ENCODE measurements at regions not wholly inside any gene's neighbourhood (a gene's known extent, or its start where the extent isn't known, plus 50 kb on each side); places are given as distances from the start of the nearest gene placed in this dataset.

- Histone ChIP-seq H3K4me1 (ENCODE audit: control insufficient read depth in 2 of 2, insufficient read depth in 2 of 2, low read length in 1 of 2) (no peaks in the 10 kb centered on the region), H3K27me3 (ENCODE audit: control insufficient read depth in 1 of 2, insufficient read depth in 2 of 2, low read length in 2 of 2) (no peaks in the 10 kb centered on the region), H3K9me3 (ENCODE audit: control insufficient read depth in 2 of 2, insufficient read depth in 1 of 2, low read depth in 1 of 2, low read length in 1 of 2) (no peaks in the 10 kb centered on the region), H3K27ac (ENCODE audit: low read depth in 2 of 2, low read length in 1 of 2) (no peak overlapping the region), H3K36me3 (ENCODE audit: control insufficient read depth in 2 of 2, insufficient read depth in 2 of 2, low read length in 1 of 2) (no peaks in the 10 kb centered on the region), H3K4me3 (ENCODE audit: low read depth in 1 of 2, low read length in 2 of 2) (no peak overlapping the region)
- WGBS, 2 donors = 82 to 86% methylated on average over 15 of the region's 15 CpGs
Measured at GRCh38 chr17:74098136-74099024, 105.1 kb upstream of the RPL38 start.

GRCh38 chr17:74099442-74100340 lies 103.8 kb upstream of the RPL38 start:
- no peaks in the 10 kb centered on the region for H3K9me3 ChIP-seq (ENCODE audit: control insufficient read depth in 2 of 2, insufficient read depth in 1 of 2, low read depth in 1 of 2, low read length in 1 of 2)
- no peaks in the 10 kb centered on the region for H3K27me3 ChIP-seq (ENCODE audit: control insufficient read depth in 1 of 2, insufficient read depth in 2 of 2, low read length in 2 of 2)
- H3K36me3 ChIP-seq (ENCODE audit: control insufficient read depth in 2 of 2, insufficient read depth in 2 of 2, low read length in 1 of 2) = no peaks in the 10 kb centered on the region
- 54 to 56% methylated on average over 16 of the region's 16 CpGs for WGBS, 2 donors
- H3K4me1 ChIP-seq (ENCODE audit: control insufficient read depth in 2 of 2, insufficient read depth in 2 of 2, low read length in 1 of 2) = no peaks in the 10 kb centered on the region
- no peak overlapping the region for H3K27ac ChIP-seq (ENCODE audit: low read depth in 2 of 2, low read length in 1 of 2)
- no peak overlapping the region for H3K4me3 ChIP-seq (ENCODE audit: low read depth in 1 of 2, low read length in 2 of 2)

GRCh38 chr17:74104921-74105320 lies 98.6 kb upstream of the RPL38 start:
- Histone ChIP-seq H3K4me1 (ENCODE audit: control insufficient read depth in 2 of 2, insufficient read depth in 2 of 2, low read length in 1 of 2) (no peaks in the 10 kb centered on the region), H3K36me3 (ENCODE audit: control insufficient read depth in 2 of 2, insufficient read depth in 2 of 2, low read length in 1 of 2) (no peaks in the 10 kb centered on the region), H3K27ac (ENCODE audit: low read depth in 2 of 2, low read length in 1 of 2) (no peak overlapping the region), H3K9me3 (ENCODE audit: control insufficient read depth in 2 of 2, insufficient read depth in 1 of 2, low read depth in 1 of 2, low read length in 1 of 2) (peaks cover 0 to 4% of the 10 kb centered on the region in 2 donors), H3K27me3 (ENCODE audit: control insufficient read depth in 1 of 2, insufficient read depth in 2 of 2, low read length in 2 of 2) (no peaks in the 10 kb centered on the region), H3K4me3 (ENCODE audit: low read depth in 1 of 2, low read length in 2 of 2) (no peak overlapping the region)
- 81 to 88% methylated on average over 5 of the region's 5 CpGs for WGBS, 2 donors

- Histone ChIP-seq H3K9me3 (ENCODE audit: control insufficient read depth in 2 of 2, insufficient read depth in 1 of 2, low read depth in 1 of 2, low read length in 1 of 2) (peaks cover 0 to 4% of the 10 kb centered on the region in 2 donors), H3K27me3 (ENCODE audit: control insufficient read depth in 1 of 2, insufficient read depth in 2 of 2, low read length in 2 of 2) (no peaks in the 10 kb centered on the region), H3K36me3 (ENCODE audit: control insufficient read depth in 2 of 2, insufficient read depth in 2 of 2, low read length in 1 of 2) (no peaks in the 10 kb centered on the region), H3K27ac (ENCODE audit: low read depth in 2 of 2, low read length in 1 of 2) (no peak overlapping the region), H3K4me3 (ENCODE audit: low read depth in 1 of 2, low read length in 2 of 2) (no peak overlapping the region), H3K4me1 (ENCODE audit: control insufficient read depth in 2 of 2, insufficient read depth in 2 of 2, low read length in 1 of 2) (no peaks in the 10 kb centered on the region)
- 90 to 92% methylated on average over 15 of the region's 15 CpGs for WGBS, 2 donors
Measured at GRCh38 chr17:74107107-74107506, 96.4 kb upstream of the RPL38 start.

GRCh38 chr17:74108126-74108705 lies 95.3 kb upstream of the RPL38 start:
- no peaks in the 10 kb centered on the region for H3K4me1 ChIP-seq (ENCODE audit: control insufficient read depth in 2 of 2, insufficient read depth in 2 of 2, low read length in 1 of 2)
- peaks cover 0 to 4% of the 10 kb centered on the region in 2 donors for H3K9me3 ChIP-seq (ENCODE audit: control insufficient read depth in 2 of 2, insufficient read depth in 1 of 2, low read depth in 1 of 2, low read length in 1 of 2)
- no peak overlapping the region for H3K4me3 ChIP-seq (ENCODE audit: low read depth in 1 of 2, low read length in 2 of 2)
- H3K36me3 ChIP-seq (ENCODE audit: control insufficient read depth in 2 of 2, insufficient read depth in 2 of 2, low read length in 1 of 2) = no peaks in the 10 kb centered on the region
- no peak overlapping the region for H3K27ac ChIP-seq (ENCODE audit: low read depth in 2 of 2, low read length in 1 of 2)
- 58 to 62% methylated on average over 12 of the region's 12 CpGs for WGBS, 2 donors
- H3K27me3 ChIP-seq (ENCODE audit: control insufficient read depth in 1 of 2, insufficient read depth in 2 of 2, low read length in 2 of 2) = no peaks in the 10 kb centered on the region

- H3K27me3 ChIP-seq (ENCODE audit: control insufficient read depth in 1 of 2, insufficient read depth in 2 of 2, low read length in 2 of 2) = no peaks in the 10 kb centered on the region
- H3K4me1 ChIP-seq (ENCODE audit: control insufficient read depth in 2 of 2, insufficient read depth in 2 of 2, low read length in 1 of 2) = no peaks in the 10 kb centered on the region
- no peak overlapping the region for H3K27ac ChIP-seq (ENCODE audit: low read depth in 2 of 2, low read length in 1 of 2)
- peaks cover 0 to 4% of the 10 kb centered on the region in 2 donors for H3K9me3 ChIP-seq (ENCODE audit: control insufficient read depth in 2 of 2, insufficient read depth in 1 of 2, low read depth in 1 of 2, low read length in 1 of 2)
- no peak overlapping the region for H3K4me3 ChIP-seq (ENCODE audit: low read depth in 1 of 2, low read length in 2 of 2)
- 25 to 34% methylated on average over 10 of the region's 10 CpGs for WGBS, 2 donors
- H3K36me3 ChIP-seq (ENCODE audit: control insufficient read depth in 2 of 2, insufficient read depth in 2 of 2, low read length in 1 of 2) = no peaks in the 10 kb centered on the region
Measured at GRCh38 chr17:74110467-74110866, 93.0 kb upstream of the RPL38 start.

GRCh38 chr17:74113326-74113725 lies 90.2 kb upstream of the RPL38 start:
- H3K4me1 ChIP-seq (ENCODE audit: control insufficient read depth in 2 of 2, insufficient read depth in 2 of 2, low read length in 1 of 2) = no peaks in the 10 kb centered on the region
- H3K27ac ChIP-seq (ENCODE audit: low read depth in 2 of 2, low read length in 1 of 2) = no peak overlapping the region
- no peaks in the 10 kb centered on the region for H3K36me3 ChIP-seq (ENCODE audit: control insufficient read depth in 2 of 2, insufficient read depth in 2 of 2, low read length in 1 of 2)
- no peaks in the 10 kb centered on the region for H3K27me3 ChIP-seq (ENCODE audit: control insufficient read depth in 1 of 2, insufficient read depth in 2 of 2, low read length in 2 of 2)
- WGBS, 2 donors = 97% methylated on average over 30 to 41 of the region's 41 CpGs
- H3K4me3 ChIP-seq (ENCODE audit: low read depth in 1 of 2, low read length in 2 of 2) = no peak overlapping the region
- no peaks in the 10 kb centered on the region for H3K9me3 ChIP-seq (ENCODE audit: control insufficient read depth in 2 of 2, insufficient read depth in 1 of 2, low read depth in 1 of 2, low read length in 1 of 2)

- no peaks in the 10 kb centered on the region for H3K9me3 ChIP-seq (ENCODE audit: control insufficient read depth in 2 of 2, insufficient read depth in 1 of 2, low read depth in 1 of 2, low read length in 1 of 2)
- 67 to 72% methylated on average over 23 of the region's 23 CpGs for WGBS, 2 donors
- no peaks in the 10 kb centered on the region for H3K4me1 ChIP-seq (ENCODE audit: control insufficient read depth in 2 of 2, insufficient read depth in 2 of 2, low read length in 1 of 2)
- no peak overlapping the region for H3K4me3 ChIP-seq (ENCODE audit: low read depth in 1 of 2, low read length in 2 of 2)
- H3K36me3 ChIP-seq (ENCODE audit: control insufficient read depth in 2 of 2, insufficient read depth in 2 of 2, low read length in 1 of 2) = no peaks in the 10 kb centered on the region
- no peaks in the 10 kb centered on the region for H3K27me3 ChIP-seq (ENCODE audit: control insufficient read depth in 1 of 2, insufficient read depth in 2 of 2, low read length in 2 of 2)
- H3K27ac ChIP-seq (ENCODE audit: low read depth in 2 of 2, low read length in 1 of 2) = no peak overlapping the region
Measured at GRCh38 chr17:74113952-74114351, 89.5 kb upstream of the RPL38 start.

GRCh38 chr17:74114881-74115470 lies 88.5 kb upstream of the RPL38 start:
- no peaks in the 10 kb centered on the region for H3K9me3 ChIP-seq (ENCODE audit: control insufficient read depth in 2 of 2, insufficient read depth in 1 of 2, low read depth in 1 of 2, low read length in 1 of 2)
- 82 to 84% methylated on average over 10 of the region's 10 CpGs for WGBS, 2 donors

More at GRCh38 chr17:74114881-74115470, 88.5 kb upstream of the RPL38 start:
- H3K27ac ChIP-seq (ENCODE audit: low read depth in 2 of 2, low read length in 1 of 2) = no peak overlapping the region
- no peaks in the 10 kb centered on the region for H3K27me3 ChIP-seq (ENCODE audit: control insufficient read depth in 1 of 2, insufficient read depth in 2 of 2, low read length in 2 of 2)
- no peak overlapping the region for H3K4me3 ChIP-seq (ENCODE audit: low read depth in 1 of 2, low read length in 2 of 2)
- no peaks in the 10 kb centered on the region for H3K4me1 ChIP-seq (ENCODE audit: control insufficient read depth in 2 of 2, insufficient read depth in 2 of 2, low read length in 1 of 2)
- no peaks in the 10 kb centered on the region for H3K36me3 ChIP-seq (ENCODE audit: control insufficient read depth in 2 of 2, insufficient read depth in 2 of 2, low read length in 1 of 2)

Measured in esophagus (tissue), 2 donors.